ENCODE measurements at regions not wholly inside any gene's neighbourhood (a gene's known extent, or its start where the extent isn't known, plus 50 kb on each side); places are given as distances from the start of the nearest gene placed in this dataset.
A peak's percentile ranks its signal among the peaks of the same experiment; 100 is the strongest.

GRCh38 chr6:156691018-156691417, 86.2 kb upstream of the ARID1B start:
- no peak for TF ChIP-seq CTCF (IDR thresholded peaks at IDR 0.05; ENCODE audit: low read depth, low read length, missing control alignments)
- no peak overlapping the region for H3K4me3 ChIP-seq (replicated peaks; ENCODE audit: low read depth, low read length)
- no peak for DNase-seq (ENCODE audit: extremely low read depth, low read depth)

GRCh38 chr6:156689656-156690055, 87.5 kb upstream of the ARID1B start:
- TF ChIP-seq CTCF (IDR thresholded peaks at IDR 0.05; ENCODE audit: low read depth, low read length, missing control alignments): no peak
- no peak for DNase-seq (ENCODE audit: extremely low read depth, low read depth)
- H3K4me3 ChIP-seq (replicated peaks; ENCODE audit: low read depth, low read length): no peak overlapping the region

- no peak for DNase-seq (ENCODE audit: extremely low read depth, low read depth)
- TF ChIP-seq CTCF (IDR thresholded peaks at IDR 0.05; ENCODE audit: low read depth, low read length, missing control alignments): no peak
- H3K4me3 ChIP-seq (replicated peaks; ENCODE audit: low read depth, low read length): no peak overlapping the region
Observed at GRCh38 chr6:156688620-156688971, 88.6 kb upstream of the ARID1B start.

GRCh38 chr6:156687789-156688619, 89.2 kb upstream of the ARID1B start:
- no peak for TF ChIP-seq CTCF (IDR thresholded peaks at IDR 0.05; ENCODE audit: low read depth, low read length, missing control alignments)
- H3K4me3 ChIP-seq (replicated peaks; ENCODE audit: low read depth, low read length): peak overlapping the region; percentile 52
- DNase-seq (ENCODE audit: extremely low read depth, low read depth): no peak

- DNase-seq (ENCODE audit: extremely low read depth, low read depth): peak; percentile 26
- no peak for TF ChIP-seq CTCF (IDR thresholded peaks at IDR 0.05; ENCODE audit: low read depth, low read length, missing control alignments)
- H3K4me3 ChIP-seq (replicated peaks; ENCODE audit: low read depth, low read length): peak overlapping the region; percentile 59
Observed at GRCh38 chr6:156686995-156687788, 90.0 kb upstream of the ARID1B start.

- peak overlapping the region; percentile 59 for H3K4me3 ChIP-seq (replicated peaks; ENCODE audit: low read depth, low read length)
- DNase-seq (ENCODE audit: extremely low read depth, low read depth): peak; percentile 29
- TF ChIP-seq CTCF (IDR thresholded peaks at IDR 0.05; ENCODE audit: low read depth, low read length, missing control alignments): peak; percentile 21
Observed at GRCh38 chr6:156686301-156686994, 90.7 kb upstream of the ARID1B start.
